Right forelimb (tissue), 1 donor: ENCODE measurements at regions not wholly inside any gene's neighbourhood (a gene's known extent, or its start where the extent isn't known, plus 50 kb on each side); places are given as distances from the start of the nearest gene placed in this dataset.
"Not testable (repeated sequence)": the region's sequence is repeated elsewhere in the genome, so short reads cannot be mapped to it uniquely, and the experiment has no call there.

ENCODE experiments used
- DNase-seq: peaks from one replicate; pipeline ENCODE4 v3.0.0-alpha.2; 2018

- no peak for DNase-seq
These were observed 625.6 kb upstream of the PTBP2 start for GRCh38 chr1:96095849-96096612.

GRCh38 chr1:96096613-96097321, 624.8 kb upstream of the PTBP2 start:
- DNase-seq: no peak

GRCh38 chr1:96104506-96104905, 617.1 kb upstream of the PTBP2 start:
- no peak for DNase-seq

- DNase-seq: no peak
These were observed 616.7 kb upstream of the PTBP2 start for GRCh38 chr1:96104906-96105305.

- no peak for DNase-seq
These were observed 604.9 kb upstream of the PTBP2 start for GRCh38 chr1:96116731-96117130.

- DNase-seq: no peak
These were observed 591.2 kb upstream of the PTBP2 start for GRCh38 chr1:96130432-96130831.

- DNase-seq: no peak
These were observed 576.9 kb upstream of the PTBP2 start for GRCh38 chr1:96144636-96145035.

- DNase-seq: no peak
These were observed 576.1 kb upstream of the PTBP2 start for GRCh38 chr1:96145492-96145891.

- not testable (repeated sequence) for DNase-seq
These were observed 568.6 kb upstream of the PTBP2 start for GRCh38 chr1:96152957-96153356.

- no peak for DNase-seq
These were observed 564.5 kb upstream of the PTBP2 start for GRCh38 chr1:96157101-96157500.

GRCh38 chr1:96159379-96159778, 562.2 kb upstream of the PTBP2 start:
- no peak for DNase-seq

- DNase-seq: no peak
These were observed 557.5 kb upstream of the PTBP2 start for GRCh38 chr1:96164053-96164452.

- DNase-seq: no peak
These were observed 543.5 kb upstream of the PTBP2 start for GRCh38 chr1:96178053-96178452.

GRCh38 chr1:96183485-96183884, 538.1 kb upstream of the PTBP2 start:
- no peak for DNase-seq

GRCh38 chr1:96183928-96184327, 537.7 kb upstream of the PTBP2 start:
- DNase-seq: no peak

- no peak for DNase-seq
These were observed 536.4 kb upstream of the PTBP2 start for GRCh38 chr1:96185181-96185580.

GRCh38 chr1:96187020-96187419, 534.6 kb upstream of the PTBP2 start:
- no peak for DNase-seq

GRCh38 chr1:96191165-96191564, 530.4 kb upstream of the PTBP2 start:
- DNase-seq: no peak

- no peak for DNase-seq
These were observed 515.1 kb upstream of the PTBP2 start for GRCh38 chr1:96206451-96206850.

GRCh38 chr1:96207936-96208335, 513.6 kb upstream of the PTBP2 start:
- DNase-seq: no peak

GRCh38 chr1:96208428-96208827, 513.2 kb upstream of the PTBP2 start:
- no peak for DNase-seq

GRCh38 chr1:96210054-96210453, 511.5 kb upstream of the PTBP2 start:
- no peak for DNase-seq

- no peak for DNase-seq
These were observed 510.4 kb upstream of the PTBP2 start for GRCh38 chr1:96211202-96211601.

- no peak for DNase-seq
These were observed 506.6 kb upstream of the PTBP2 start for GRCh38 chr1:96214982-96215381.

- DNase-seq: no peak
These were observed 500.9 kb upstream of the PTBP2 start for GRCh38 chr1:96220651-96221050.
